Right renal pelvis (tissue), 4 donors: ENCODE measurements at regions not wholly inside any gene's neighbourhood (a gene's known extent, or its start where the extent isn't known, plus 50 kb on each side); places are given as distances from the start of the nearest gene placed in this dataset.
"Not testable (repeated sequence)": the region's sequence is repeated elsewhere in the genome, so short reads cannot be mapped to it uniquely, and the experiment has no call there.

Source experiments
- DNase-seq, 4 donors: peaks; one replicate each; pipeline ENCODE4 v3.0.0-alpha.2; 2013; ENCODE audit warnings: low read depth in 4 of 4, low spot score in 3 of 4, missing footprints in 1 of 4

DNA sequence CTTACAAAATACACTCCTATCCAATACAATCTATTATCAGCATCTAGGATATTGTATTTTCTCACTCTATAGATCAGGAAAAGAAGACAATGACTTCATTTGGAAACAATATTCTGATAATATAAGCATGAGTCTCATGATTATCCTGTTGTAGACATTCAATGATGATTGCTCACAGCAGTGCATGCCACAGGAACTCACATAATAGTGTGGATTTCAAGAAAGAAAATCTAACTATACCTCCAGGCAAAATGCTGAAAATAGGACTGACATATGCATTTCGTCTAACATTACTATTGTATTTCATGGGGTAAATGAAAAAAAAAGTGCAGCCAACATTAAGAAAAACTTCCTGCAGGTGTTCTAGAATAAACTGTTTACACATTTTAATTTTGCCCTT, 122.6 kb downstream of the POSTN start:
- DNase-seq = no peak

DNA sequence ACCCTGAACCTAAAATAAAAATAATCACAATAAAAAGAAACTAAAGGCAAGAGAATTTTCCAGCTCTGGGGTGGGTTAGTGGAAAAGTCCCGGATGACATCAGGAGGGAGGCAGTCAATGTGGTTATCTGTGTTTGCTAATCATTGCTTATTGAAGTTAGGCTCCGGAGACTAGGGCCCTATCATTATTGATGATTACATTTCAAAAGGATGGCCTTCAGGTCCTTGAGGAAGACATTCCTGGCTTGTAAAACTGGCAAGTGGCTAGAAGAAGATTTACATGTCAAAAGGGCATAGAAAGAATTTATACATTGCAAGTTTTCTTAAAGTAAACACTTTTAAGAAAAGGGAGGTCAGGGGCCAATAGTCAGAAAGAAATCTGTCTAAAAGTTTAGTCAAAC, 123.4 kb downstream of the POSTN start:
- no peak for DNase-seq

DNA sequence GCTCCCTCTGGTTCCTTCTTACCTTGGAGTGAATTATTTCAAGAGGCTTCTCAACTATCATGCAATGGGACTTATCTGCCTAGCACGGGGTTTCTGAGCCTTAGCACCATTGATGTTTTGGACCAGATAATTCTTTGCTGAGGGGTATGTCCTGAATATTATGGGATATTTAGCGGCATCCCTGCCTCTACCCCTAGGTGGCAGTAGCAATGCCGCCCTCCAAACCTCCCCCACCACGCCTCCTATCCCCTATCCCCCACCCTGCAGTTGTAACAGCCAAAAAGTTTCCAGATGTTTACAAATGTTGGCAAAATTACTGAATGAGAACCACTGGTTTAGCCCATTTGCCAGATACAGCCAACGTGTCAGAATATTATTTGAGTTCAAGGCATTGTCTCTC, 125.5 kb downstream of the POSTN start:
- DNase-seq = no peak

- DNase-seq = not testable (repeated sequence)
Observed at GRCh38 chr13:37472266-37472665, 126.3 kb downstream of the POSTN start.

GRCh38 chr13:37460166-37460565, 138.4 kb downstream of the POSTN start:
- DNase-seq = no peak

DNA sequence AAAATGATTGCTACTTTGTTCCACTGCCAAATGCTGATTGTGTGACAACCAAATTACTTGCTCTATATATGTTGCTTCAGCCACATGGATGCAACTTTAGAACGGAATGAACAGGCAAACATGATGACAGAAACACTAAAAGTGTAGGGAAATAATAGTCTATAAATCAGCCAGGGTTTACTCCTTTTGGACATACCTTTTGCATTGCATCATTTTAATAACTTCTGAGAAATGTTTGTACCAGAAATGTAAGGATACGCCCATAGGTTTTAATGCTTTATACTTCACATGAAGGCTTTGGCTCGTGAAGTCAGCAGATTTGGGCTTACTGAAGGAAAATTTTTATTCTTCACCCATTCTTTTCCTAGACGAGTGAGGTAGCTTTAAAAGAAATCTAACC, 141.0 kb downstream of the POSTN start:
- DNase-seq = no peak

GRCh38 chr13:37456506-37456905, 142.1 kb downstream of the POSTN start:
- no peak for DNase-seq

- no peak for DNase-seq
Observed at GRCh38 chr13:37456041-37456440, 142.5 kb downstream of the POSTN start.

DNA sequence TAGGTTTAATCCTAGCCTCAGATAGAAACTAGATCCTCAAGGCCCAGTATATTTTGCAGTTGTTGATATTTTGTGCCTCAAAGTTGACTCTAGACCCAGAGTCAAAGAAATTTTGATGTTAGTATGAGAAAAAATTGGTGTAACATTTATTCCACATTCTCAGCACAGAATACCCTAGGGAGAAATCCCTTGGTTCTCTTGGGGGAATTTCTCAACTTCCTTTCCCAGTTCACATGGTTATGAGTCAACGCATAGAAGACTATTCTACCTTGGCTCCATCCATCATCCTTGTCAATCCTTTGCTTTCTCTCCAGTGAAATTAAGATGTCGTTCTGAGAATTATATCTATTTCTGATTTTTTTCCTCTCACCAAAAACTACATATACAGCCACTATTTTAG, 145.3 kb downstream of the POSTN start:
- DNase-seq = no peak

GRCh38 chr13:37450276-37450675, 148.3 kb downstream of the POSTN start:
- DNase-seq = no peak

GRCh38 chr13:37448153-37448552, 150.4 kb downstream of the POSTN start:
- no peak for DNase-seq

DNA sequence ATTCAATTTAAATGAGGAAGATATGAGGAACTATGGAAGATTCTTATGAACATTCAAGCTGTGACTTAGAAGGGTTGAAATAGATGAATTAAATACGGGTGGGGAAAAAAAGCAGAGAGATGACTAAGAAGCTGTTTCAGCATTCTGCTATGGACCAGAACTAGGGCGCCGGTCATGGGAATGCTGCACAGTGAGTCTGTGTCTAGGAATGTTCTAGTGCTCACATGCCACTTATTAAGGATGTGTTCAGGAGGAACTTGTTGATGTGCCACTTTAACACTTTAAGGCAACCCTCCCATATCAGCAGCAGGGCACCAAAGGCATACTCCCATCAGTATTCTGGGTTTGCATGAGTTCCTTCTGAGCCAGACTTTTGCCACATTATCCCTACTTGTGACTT, 152.1 kb downstream of the POSTN start:
- DNase-seq = no peak

DNA sequence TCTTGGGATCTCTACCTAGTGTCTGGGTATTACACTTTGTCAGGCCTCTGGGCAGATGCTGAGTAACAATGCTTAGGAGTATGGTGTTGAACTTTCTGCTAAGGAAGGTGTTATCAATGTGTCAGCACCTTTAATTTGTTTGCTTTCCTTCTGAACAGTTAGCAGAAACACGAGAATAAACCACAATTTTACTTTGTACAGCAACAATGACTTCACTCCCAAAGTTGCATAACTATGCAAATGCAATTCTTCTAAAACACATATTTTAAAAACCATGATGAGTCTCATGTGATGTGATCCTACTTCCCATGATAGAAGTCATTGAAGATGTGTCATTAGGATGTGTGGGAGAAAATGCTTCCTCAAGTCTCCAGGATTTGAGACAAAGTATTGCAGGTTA, 155.0 kb downstream of the POSTN start:
- no peak for DNase-seq

DNA sequence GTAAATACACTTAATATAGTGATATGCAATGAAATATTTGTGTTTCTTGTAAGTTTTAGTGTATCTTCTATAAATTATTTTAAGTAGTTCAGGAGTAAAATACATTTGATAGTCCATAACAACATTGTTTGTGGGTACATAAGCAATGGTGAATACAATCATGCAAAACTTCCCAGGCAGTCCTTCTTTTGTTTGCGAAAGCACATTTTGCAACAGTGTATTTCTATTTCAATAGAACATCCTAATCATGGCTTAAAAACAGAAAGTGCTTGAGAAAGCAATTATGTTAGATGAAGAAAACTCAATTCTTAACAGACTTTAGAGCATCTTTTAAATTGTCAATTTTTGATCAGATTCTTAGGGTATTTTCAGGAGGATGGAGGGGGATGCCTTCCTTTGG, 155.6 kb downstream of the POSTN start:
- DNase-seq = no peak

GRCh38 chr13:37435881-37436280, 162.7 kb downstream of the POSTN start:
- DNase-seq = no peak

DNA sequence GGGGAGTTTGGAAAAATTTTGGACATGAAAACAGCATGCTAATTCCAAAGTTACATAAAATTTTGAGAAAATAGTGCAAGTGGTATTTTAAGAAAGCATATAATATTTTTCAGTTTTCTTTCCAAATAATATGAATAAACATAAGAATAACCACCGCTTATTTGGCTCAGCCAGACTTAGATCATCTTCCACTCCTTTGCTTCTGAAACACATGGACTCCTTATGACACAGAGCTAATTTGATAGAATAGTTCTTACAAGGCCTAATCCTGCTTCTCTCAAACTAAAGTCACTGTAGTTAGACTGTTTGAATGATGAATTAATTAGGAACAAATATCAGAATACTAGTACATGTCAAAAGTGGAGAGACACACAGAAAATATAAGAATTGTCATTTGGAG, 165.5 kb downstream of the POSTN start:
- no peak for DNase-seq

- DNase-seq = no peak
Observed at GRCh38 chr13:37429976-37430375, 168.6 kb downstream of the POSTN start.

GRCh38 chr13:37427843-37428494, 170.6 kb downstream of the POSTN start:
- DNase-seq = no peak

DNA sequence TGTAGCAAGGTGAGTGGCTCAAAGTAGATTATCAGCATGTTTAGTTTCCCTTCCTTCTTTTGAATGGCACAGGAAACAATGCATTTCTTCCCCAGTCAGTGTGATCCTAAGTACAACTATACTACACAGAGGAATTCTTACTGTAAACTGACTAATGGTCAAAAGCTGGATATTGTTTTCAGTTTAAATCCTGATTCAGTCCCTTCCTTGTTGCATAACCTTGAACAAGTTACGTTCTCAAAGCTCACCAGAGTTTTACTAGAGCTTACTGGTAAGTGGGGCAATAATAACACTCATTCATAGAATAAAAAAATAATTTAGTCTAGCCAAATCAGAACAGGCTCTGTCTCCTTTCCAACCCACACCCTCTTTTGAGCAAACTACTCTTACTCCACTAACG, 180.1 kb downstream of the POSTN start:
- DNase-seq = no peak

- no peak for DNase-seq
Observed at GRCh38 chr13:37417060-37417441, 181.5 kb downstream of the POSTN start.

DNA sequence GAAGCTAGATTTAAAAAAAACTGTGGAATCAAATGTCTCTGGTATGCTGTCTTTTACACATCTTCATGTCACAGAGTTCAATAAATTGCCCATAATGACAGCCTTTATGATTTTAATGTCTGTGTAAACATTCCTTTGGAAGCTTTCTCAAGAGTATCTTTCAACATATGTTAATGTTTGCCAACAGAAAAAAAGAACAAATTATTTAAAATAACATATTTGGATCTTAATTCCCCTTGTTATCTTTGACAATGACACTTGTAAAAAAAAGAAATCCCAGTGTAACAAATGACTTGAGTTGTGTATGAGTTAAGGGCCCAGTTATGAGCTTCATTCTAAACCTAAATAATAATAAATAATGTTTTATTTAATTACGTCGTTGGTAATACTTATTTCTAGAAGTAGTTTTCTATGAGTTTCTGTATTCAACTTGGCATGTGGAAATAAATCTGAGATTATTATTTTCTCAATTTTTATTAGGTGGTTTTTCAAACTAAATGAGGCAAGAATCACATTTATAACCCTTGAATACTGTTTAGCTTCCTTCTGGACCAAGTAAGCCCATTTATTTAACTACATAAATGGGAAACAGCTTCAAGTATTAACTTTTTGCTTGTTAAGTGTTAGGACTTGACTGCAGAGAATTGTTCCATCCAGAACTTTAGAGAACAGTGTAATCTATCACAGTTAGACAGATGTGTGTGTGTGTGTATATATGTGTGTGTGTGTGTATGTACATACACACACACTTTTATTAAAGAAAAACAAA, 182.1 kb downstream of the POSTN start:
- DNase-seq = no peak

- DNase-seq = no peak
Observed at GRCh38 chr13:37413161-37413560, 185.4 kb downstream of the POSTN start.
